Hepatocyte (in vitro differentiated cells): ENCODE measurements at regions not wholly inside any gene's neighbourhood (a gene's known extent, or its start where the extent isn't known, plus 50 kb on each side); places are given as distances from the start of the nearest gene placed in this dataset.

Experiments used
- CTCF ChIP-seq: fragments of 200-600 bp; sonication (generic); IDR thresholded peaks from 2 replicates; pipeline ENCODE4 v1.5.1; 2016; ENCODE audit warnings: antibody characterized with exemption, mild to moderate bottlenecking; ENCODE audit not compliant: poor library complexity
- EZH2 ChIP-seq: fragments of 200-600 bp; sonication (generic); IDR thresholded peaks from 2 replicates; pipeline ENCODE4 v1.6.1; 2016; ENCODE audit warnings: antibody characterized with exemption, mild to moderate bottlenecking, borderline replicate concordance

- TF ChIP-seq EZH2, result no peak
- no peak for TF ChIP-seq CTCF
Observed at GRCh38 chr6:99178168-99178567, 171.3 kb downstream of the FAXC start.
